Stimulated activated CD4-positive, alpha-beta T cell treated with anti-CD3 and anti-CD28 coated beads, Interleukin-15, amount 100 ng/mL, for 24 hours (primary cell): ENCODE measurements at regions not wholly inside any gene's neighbourhood (a gene's known extent, or its start where the extent isn't known, plus 50 kb on each side); places are given as distances from the start of the nearest gene placed in this dataset.

ENCODE experiments used
- DNase-seq: peaks from one replicate; pipeline ENCODE4 v3.0.0-alpha.2; 2020

- DNase-seq, result no peak
Observed at GRCh38 chr11:104830508-104830907, 67.8 kb downstream of the CASP12 start.

- no peak for DNase-seq
Observed at GRCh38 chr11:104830080-104830479, 68.2 kb downstream of the CASP12 start.

- no peak for DNase-seq
Observed at GRCh38 chr11:104826772-104827171, 71.5 kb downstream of the CASP12 start.

- DNase-seq, result no peak
Observed at GRCh38 chr11:104823657-104824056, 74.6 kb downstream of the CASP12 start.

- no peak for DNase-seq
Observed at GRCh38 chr11:104820431-104820830, 77.8 kb downstream of the CASP12 start.

GRCh38 chr11:104819603-104820002 lies 78.7 kb downstream of the CASP12 start:
- DNase-seq, result no peak

GRCh38 chr11:104819107-104819506 lies 79.2 kb downstream of the CASP12 start:
- no peak for DNase-seq

GRCh38 chr11:104817973-104818372 lies 80.3 kb downstream of the CASP12 start:
- no peak for DNase-seq

GRCh38 chr11:104813532-104813931 lies 84.7 kb downstream of the CASP12 start:
- no peak for DNase-seq

GRCh38 chr11:104812103-104812788 lies 86.0 kb downstream of the CASP12 start:
- DNase-seq, result no peak

GRCh38 chr11:104803776-104804175 lies 94.5 kb downstream of the CASP12 start:
- no peak for DNase-seq

GRCh38 chr11:104799251-104799650 lies 99.0 kb downstream of the CASP12 start:
- no peak for DNase-seq

GRCh38 chr11:104798789-104799188 lies 99.5 kb downstream of the CASP12 start:
- DNase-seq, result no peak

GRCh38 chr11:104796301-104796700 lies 102.0 kb downstream of the CASP12 start:
- DNase-seq, result no peak

- DNase-seq, result no peak
Observed at GRCh38 chr11:104795501-104796213, 102.6 kb downstream of the CASP12 start.

GRCh38 chr11:104792861-104793260 lies 105.4 kb downstream of the CASP12 start:
- DNase-seq, result no peak

GRCh38 chr11:104791896-104792295 lies 106.4 kb downstream of the CASP12 start:
- DNase-seq, result no peak

GRCh38 chr11:104784684-104785460 lies 113.4 kb downstream of the CASP12 start:
- no peak for DNase-seq

- DNase-seq, result no peak
Observed at GRCh38 chr11:104783241-104783640, 115.0 kb downstream of the CASP12 start.

- no peak for DNase-seq
Observed at GRCh38 chr11:104782377-104782754, 115.9 kb downstream of the CASP12 start.

GRCh38 chr11:104781719-104782376 lies 116.4 kb downstream of the CASP12 start:
- DNase-seq, result no peak

- no peak for DNase-seq
Observed at GRCh38 chr11:104781037-104781436, 117.2 kb downstream of the CASP12 start.

- no peak for DNase-seq
Observed at GRCh38 chr11:104776501-104777170, 121.6 kb downstream of the CASP12 start.
